ENCODE measurements at regions not wholly inside any gene's neighbourhood (a gene's known extent, or its start where the extent isn't known, plus 50 kb on each side); places are given as distances from the start of the nearest gene placed in this dataset.

- Histone ChIP-seq H3K4me3 (ENCODE audit: low read length) (no peak overlapping the region), H3K9ac (ENCODE audit: low read depth, low read length) (no peak overlapping the region), H3K36me3 (ENCODE audit: insufficient read depth, low read depth, low read length) (no peaks in the 10 kb centered on the region), H3K27me3 (ENCODE audit: insufficient read depth, low read length) (no peaks in the 10 kb centered on the region), H3K27ac (ENCODE audit: low read length) (no peak overlapping the region), H3K4me1 (ENCODE audit: insufficient read depth, low read length) (no peaks in the 10 kb centered on the region), H3K9me3 (ENCODE audit: insufficient read depth, low read depth, low read length) (no peaks in the 10 kb centered on the region)
Measured at GRCh38 chr10:52619052-52619451, 153.5 kb downstream of the MBL2 start.

- no peak overlapping the region for H3K9ac ChIP-seq (ENCODE audit: low read depth, low read length)
- H3K4me3 ChIP-seq (ENCODE audit: low read length) = no peak overlapping the region
- no peaks in the 10 kb centered on the region for H3K36me3 ChIP-seq (ENCODE audit: insufficient read depth, low read depth, low read length)
- H3K4me1 ChIP-seq (ENCODE audit: insufficient read depth, low read length) = no peaks in the 10 kb centered on the region
- no peak overlapping the region for H3K27ac ChIP-seq (ENCODE audit: low read length)
- no peaks in the 10 kb centered on the region for H3K9me3 ChIP-seq (ENCODE audit: insufficient read depth, low read depth, low read length)
- no peaks in the 10 kb centered on the region for H3K27me3 ChIP-seq (ENCODE audit: insufficient read depth, low read length)
Measured at GRCh38 chr10:52621635-52622079, 150.9 kb downstream of the MBL2 start.

DNA sequence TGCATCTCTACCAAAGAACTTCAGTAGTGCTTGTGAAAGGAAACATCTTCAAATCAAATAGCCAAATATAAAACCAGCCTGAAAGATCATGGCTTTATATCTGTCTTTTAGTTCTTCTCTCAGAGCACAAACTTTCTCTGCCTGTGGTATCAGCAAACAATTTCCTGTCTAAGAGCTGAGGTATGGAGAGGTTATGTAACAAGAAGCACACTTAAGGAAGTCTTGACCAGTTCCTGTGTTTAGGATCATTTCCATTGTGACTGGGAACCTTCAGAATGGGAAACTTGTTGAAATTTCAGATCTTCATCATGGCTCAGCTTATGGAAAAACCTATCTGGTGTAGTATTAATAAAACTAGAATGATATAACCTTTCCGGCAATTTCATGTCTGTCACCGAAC is 148.8 kb downstream of the MBL2 start:
- H3K27ac ChIP-seq (ENCODE audit: low read length) = no peak overlapping the region

GRCh38 chr10:52627279-52627678 is 145.3 kb downstream of the MBL2 start:
- H3K9me3 ChIP-seq (ENCODE audit: insufficient read depth, low read depth, low read length) = no peaks in the 10 kb centered on the region
- H3K9ac ChIP-seq (ENCODE audit: low read depth, low read length) = no peak overlapping the region
- no peaks in the 10 kb centered on the region for H3K4me1 ChIP-seq (ENCODE audit: insufficient read depth, low read length)
- no peak overlapping the region for H3K27ac ChIP-seq (ENCODE audit: low read length)
- no peak overlapping the region for H3K4me3 ChIP-seq (ENCODE audit: low read length)
- H3K36me3 ChIP-seq (ENCODE audit: insufficient read depth, low read depth, low read length) = no peaks in the 10 kb centered on the region
- no peaks in the 10 kb centered on the region for H3K27me3 ChIP-seq (ENCODE audit: insufficient read depth, low read length)

More for the DNA sequence above, 148.8 kb downstream of the MBL2 start:
- Histone ChIP-seq H3K9me3 (ENCODE audit: insufficient read depth, low read depth, low read length) (no peaks in the 10 kb centered on the region), H3K4me3 (ENCODE audit: low read length) (no peak overlapping the region), H3K9ac (ENCODE audit: low read depth, low read length) (no peak overlapping the region), H3K36me3 (ENCODE audit: insufficient read depth, low read depth, low read length) (no peaks in the 10 kb centered on the region), H3K27me3 (ENCODE audit: insufficient read depth, low read length) (no peaks in the 10 kb centered on the region), H3K4me1 (ENCODE audit: insufficient read depth, low read length) (no peaks in the 10 kb centered on the region)

DNA sequence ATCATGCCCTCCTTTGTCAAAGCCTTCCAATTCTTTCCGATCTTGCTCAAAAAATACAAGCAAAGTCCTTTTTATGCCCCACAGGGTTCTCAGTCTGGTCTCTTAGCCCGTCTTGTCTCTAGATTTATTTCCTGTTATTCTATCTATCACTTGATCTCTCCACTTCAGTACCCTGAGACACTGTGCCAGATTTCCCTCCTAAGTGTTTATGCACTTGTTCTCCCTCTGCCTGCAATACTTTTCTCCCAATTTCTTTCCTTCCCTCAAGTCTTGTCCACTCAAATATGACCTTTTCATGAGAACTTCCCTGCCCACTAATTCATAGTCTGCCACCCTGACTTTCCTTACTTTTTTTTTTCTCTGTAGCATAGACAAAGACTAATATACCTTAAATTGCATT is 141.4 kb downstream of the MBL2 start:
- Histone ChIP-seq H3K9ac (ENCODE audit: low read depth, low read length) (no peak overlapping the region), H3K4me3 (ENCODE audit: low read length) (no peak overlapping the region), H3K27me3 (ENCODE audit: insufficient read depth, low read length) (no peaks in the 10 kb centered on the region), H3K4me1 (ENCODE audit: insufficient read depth, low read length) (peaks cover 7% of the 10 kb centered on the region; the same call in 1 of the 2 replicates), H3K36me3 (ENCODE audit: insufficient read depth, low read depth, low read length) (no peaks in the 10 kb centered on the region), H3K27ac (ENCODE audit: low read length) (no peak overlapping the region), H3K9me3 (ENCODE audit: insufficient read depth, low read depth, low read length) (no peaks in the 10 kb centered on the region)

DNA sequence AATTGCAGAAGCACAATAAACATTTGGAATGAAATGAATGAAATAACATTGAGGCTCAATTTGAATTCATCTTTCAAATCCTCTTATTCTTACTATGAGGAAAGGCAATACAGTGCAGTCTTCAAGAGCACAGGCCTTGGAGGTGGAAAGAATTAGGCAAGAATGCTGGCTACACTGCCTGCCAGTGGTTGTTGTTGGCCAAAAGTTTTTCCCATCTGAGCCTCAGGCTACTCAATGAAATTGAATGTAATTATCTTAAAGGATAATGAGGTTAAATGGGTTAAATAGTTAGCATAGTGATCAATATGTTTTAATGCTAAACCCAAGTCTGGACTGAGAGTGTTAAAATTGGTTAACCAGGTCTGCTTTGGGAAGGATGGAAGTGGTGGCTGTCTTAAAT is 140.9 kb downstream of the MBL2 start:
- no peak overlapping the region for H3K27ac ChIP-seq (ENCODE audit: low read length)
- peaks cover 7% of the 10 kb centered on the region; the same call in 1 of the 2 replicates for H3K4me1 ChIP-seq (ENCODE audit: insufficient read depth, low read length)
- no peaks in the 10 kb centered on the region for H3K9me3 ChIP-seq (ENCODE audit: insufficient read depth, low read depth, low read length)

GRCh38 chr10:52632591-52632990 is 140.0 kb downstream of the MBL2 start:
- no peaks in the 10 kb centered on the region for H3K27me3 ChIP-seq (ENCODE audit: insufficient read depth, low read length)
- H3K4me3 ChIP-seq (ENCODE audit: low read length) = no peak overlapping the region
- H3K9me3 ChIP-seq (ENCODE audit: insufficient read depth, low read depth, low read length) = no peaks in the 10 kb centered on the region
- no peak overlapping the region for H3K9ac ChIP-seq (ENCODE audit: low read depth, low read length)
- H3K36me3 ChIP-seq (ENCODE audit: insufficient read depth, low read depth, low read length) = no peaks in the 10 kb centered on the region
- no peak overlapping the region for H3K27ac ChIP-seq (ENCODE audit: low read length)
- peaks cover 7% of the 10 kb centered on the region; the same call in 1 of the 2 replicates for H3K4me1 ChIP-seq (ENCODE audit: insufficient read depth, low read length)

More for the DNA sequence above, 140.9 kb downstream of the MBL2 start:
- Histone ChIP-seq H3K27me3 (ENCODE audit: insufficient read depth, low read length) (no peaks in the 10 kb centered on the region), H3K36me3 (ENCODE audit: insufficient read depth, low read depth, low read length) (no peaks in the 10 kb centered on the region), H3K9ac (ENCODE audit: low read depth, low read length) (no peak overlapping the region), H3K4me3 (ENCODE audit: low read length) (no peak overlapping the region)

GRCh38 chr10:52633266-52633665 is 139.3 kb downstream of the MBL2 start:
- H3K9me3 ChIP-seq (ENCODE audit: insufficient read depth, low read depth, low read length) = no peaks in the 10 kb centered on the region
- no peaks in the 10 kb centered on the region for H3K27me3 ChIP-seq (ENCODE audit: insufficient read depth, low read length)
- H3K4me3 ChIP-seq (ENCODE audit: low read length) = no peak overlapping the region
- no peak overlapping the region for H3K27ac ChIP-seq (ENCODE audit: low read length)
- H3K4me1 ChIP-seq (ENCODE audit: insufficient read depth, low read length) = peaks cover 7% of the 10 kb centered on the region; the same call in 1 of the 2 replicates
- H3K9ac ChIP-seq (ENCODE audit: low read depth, low read length) = no peak overlapping the region
- no peaks in the 10 kb centered on the region for H3K36me3 ChIP-seq (ENCODE audit: insufficient read depth, low read depth, low read length)

- peaks cover 7% of the 10 kb centered on the region; the same call in 1 of the 2 replicates for H3K4me1 ChIP-seq (ENCODE audit: insufficient read depth, low read length)
- no peak overlapping the region for H3K4me3 ChIP-seq (ENCODE audit: low read length)
- H3K36me3 ChIP-seq (ENCODE audit: insufficient read depth, low read depth, low read length) = no peaks in the 10 kb centered on the region
- no peaks in the 10 kb centered on the region for H3K9me3 ChIP-seq (ENCODE audit: insufficient read depth, low read depth, low read length)
- H3K9ac ChIP-seq (ENCODE audit: low read depth, low read length) = no peak overlapping the region
- H3K27ac ChIP-seq (ENCODE audit: low read length) = no peak overlapping the region
- no peaks in the 10 kb centered on the region for H3K27me3 ChIP-seq (ENCODE audit: insufficient read depth, low read length)
Measured at GRCh38 chr10:52635651-52636050, 136.9 kb downstream of the MBL2 start.

- Histone ChIP-seq H3K9me3 (ENCODE audit: insufficient read depth, low read depth, low read length) (no peaks in the 10 kb centered on the region), H3K27ac (ENCODE audit: low read length) (no peak overlapping the region), H3K9ac (ENCODE audit: low read depth, low read length) (no peak overlapping the region), H3K27me3 (ENCODE audit: insufficient read depth, low read length) (no peaks in the 10 kb centered on the region), H3K4me1 (ENCODE audit: insufficient read depth, low read length) (peaks cover 7% of the 10 kb centered on the region; the same call in 1 of the 2 replicates), H3K36me3 (ENCODE audit: insufficient read depth, low read depth, low read length) (no peaks in the 10 kb centered on the region), H3K4me3 (ENCODE audit: low read length) (no peak overlapping the region)
Measured at GRCh38 chr10:52636874-52637273, 135.7 kb downstream of the MBL2 start.

DNA sequence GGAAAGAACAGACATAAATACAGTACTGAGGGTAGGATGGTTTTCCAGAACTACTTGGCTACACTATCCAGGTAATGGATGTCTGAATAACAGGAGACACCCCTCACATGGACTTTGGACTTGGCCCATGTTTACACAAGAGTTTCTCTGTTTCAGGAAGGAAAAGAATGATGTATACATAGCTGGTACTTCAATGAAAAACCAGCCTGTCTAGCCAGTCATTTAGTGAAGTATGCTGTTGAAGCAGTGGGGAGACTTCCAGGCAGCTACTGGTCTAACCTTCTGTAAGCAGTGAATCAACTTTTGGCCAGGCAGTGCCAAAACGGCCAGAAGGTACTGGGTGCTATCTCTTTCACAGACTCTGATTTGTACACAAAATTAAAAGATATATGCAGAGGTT is 135.0 kb downstream of the MBL2 start:
- no peaks in the 10 kb centered on the region for H3K27me3 ChIP-seq (ENCODE audit: insufficient read depth, low read length)
- peaks cover 7% of the 10 kb centered on the region; the same call in 1 of the 2 replicates for H3K4me1 ChIP-seq (ENCODE audit: insufficient read depth, low read length)
- no peaks in the 10 kb centered on the region for H3K36me3 ChIP-seq (ENCODE audit: insufficient read depth, low read depth, low read length)
- H3K9me3 ChIP-seq (ENCODE audit: insufficient read depth, low read depth, low read length) = no peaks in the 10 kb centered on the region
- H3K4me3 ChIP-seq (ENCODE audit: low read length) = no peak overlapping the region
- no peak overlapping the region for H3K9ac ChIP-seq (ENCODE audit: low read depth, low read length)
- H3K27ac ChIP-seq (ENCODE audit: low read length) = no peak overlapping the region

DNA sequence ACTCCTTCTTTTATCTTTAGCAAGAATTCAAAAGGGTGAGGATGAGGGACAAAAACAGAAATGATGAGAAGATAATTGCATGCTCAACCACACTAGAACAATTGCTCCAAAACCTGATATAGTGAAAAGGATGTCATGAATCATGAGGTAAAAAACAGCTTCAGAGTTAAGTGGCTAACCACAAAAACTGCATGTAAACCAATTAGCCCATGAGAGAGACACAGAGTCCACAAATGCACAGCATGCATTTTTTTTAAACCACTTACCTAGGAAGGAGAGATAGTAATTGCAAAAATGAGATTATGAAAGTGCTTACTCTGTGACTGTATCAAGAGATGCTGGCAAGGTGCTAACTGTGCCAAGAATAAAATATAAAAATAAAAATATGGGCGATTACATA is 132.9 kb downstream of the MBL2 start:
- H3K9ac ChIP-seq (ENCODE audit: low read depth, low read length) = no peak overlapping the region
- H3K36me3 ChIP-seq (ENCODE audit: insufficient read depth, low read depth, low read length) = no peaks in the 10 kb centered on the region
- H3K4me3 ChIP-seq (ENCODE audit: low read length) = no peak overlapping the region
- H3K27ac ChIP-seq (ENCODE audit: low read length) = no peak overlapping the region
- no peaks in the 10 kb centered on the region for H3K9me3 ChIP-seq (ENCODE audit: insufficient read depth, low read depth, low read length)
- no peaks in the 10 kb centered on the region for H3K27me3 ChIP-seq (ENCODE audit: insufficient read depth, low read length)
- no peaks in the 10 kb centered on the region for H3K4me1 ChIP-seq (ENCODE audit: insufficient read depth, low read length)

Measured in iPS-20b (cell line).